Keratinocyte (primary cell): ENCODE measurements at regions not wholly inside any gene's neighbourhood (a gene's known extent, or its start where the extent isn't known, plus 50 kb on each side); places are given as distances from the start of the nearest gene placed in this dataset.

Source experiments
- DNase-seq: peaks from one replicate; pipeline ENCODE4 v3.0.0-alpha.2; 2011; ENCODE audit warnings: low read depth, missing footprints, low spot score
- FAIRE-seq: peaks from 2 replicates; lab custom pipeline; 2011; peaks lifted over from hg19 to GRCh38; lab: Jason Lieb, UNC
- H2AFZ ChIP-seq: 2 replicates; pipeline ENCODE4 v1.6.0; 2012; ENCODE audit warnings: low read length, control low read depth, inconsistent platforms; ENCODE audit not compliant: control insufficient read depth
- H3K27ac ChIP-seq: 2 replicates; pipeline ENCODE4 v1.5.1; 2011; ENCODE audit warnings: low read length; ENCODE audit not compliant: control insufficient read depth, insufficient read depth
- H3K27me3 ChIP-seq: 3 replicates; pipeline ENCODE4 v1.6.0; 2011; ENCODE audit warnings: low read length; ENCODE audit not compliant: control insufficient read depth, insufficient read depth; ENCODE audit errors: extremely low read depth
- H3K36me3 ChIP-seq, 2 experiments: 2 replicates in 1 of 2; 3 replicates in 1 of 2; pipeline ENCODE4 v1.5.1; 2011; ENCODE audit warnings: low read length in 2 of 2, mild to moderate bottlenecking in 1 of 2; ENCODE audit not compliant: control insufficient read depth in 2 of 2, insufficient read depth in 2 of 2; ENCODE audit errors: extremely low read depth in 1 of 2
- H3K4me1 ChIP-seq: 3 replicates; pipeline ENCODE4 v1.5.1; 2011; ENCODE audit warnings: low read length; ENCODE audit not compliant: control insufficient read depth, insufficient read depth; ENCODE audit errors: extremely low read depth
- H3K4me2 ChIP-seq: 3 replicates; pipeline ENCODE4 v1.6.0; 2011; ENCODE audit warnings: low read depth, low read length; ENCODE audit not compliant: control insufficient read depth, insufficient read depth; ENCODE audit errors: extremely low read depth
- H3K4me3 ChIP-seq, 3 experiments: fragments of 200-600 bp in 1 of 3; sonication (generic) in 1 of 3; 2 replicates in 2 of 3; 3 replicates in 1 of 3; pipeline ENCODE4 v1.5.1; 2011 to 2016; ENCODE audit warnings: low read length in 3 of 3, mild to moderate bottlenecking in 3 of 3, control low read depth in 2 of 3, inconsistent platforms in 1 of 3, low read depth in 1 of 3, mixed read lengths in 1 of 3, mixed run types in 1 of 3, moderate library complexity in 1 of 3; ENCODE audit not compliant: control insufficient read depth in 2 of 3, insufficient read depth in 2 of 3; ENCODE audit errors: extremely low read depth in 1 of 3
- H3K79me2 ChIP-seq: 2 replicates; pipeline ENCODE4 v1.6.0; 2012; ENCODE audit warnings: low read length; ENCODE audit not compliant: control insufficient read depth, insufficient read depth
- H3K9ac ChIP-seq: 3 replicates; pipeline ENCODE4 v1.6.0; 2011; ENCODE audit warnings: low read length; ENCODE audit not compliant: control insufficient read depth, insufficient read depth; ENCODE audit errors: extremely low read depth
- H3K9me1 ChIP-seq: 3 replicates; pipeline ENCODE4 v1.6.0; 2011; ENCODE audit warnings: low read length; ENCODE audit not compliant: control insufficient read depth, insufficient read depth; ENCODE audit errors: extremely low read depth
- H3K9me3 ChIP-seq: 2 replicates; pipeline ENCODE4 v1.5.1; 2012; ENCODE audit warnings: low read depth, low read length; ENCODE audit not compliant: control insufficient read depth
- H4K20me1 ChIP-seq: 3 replicates; pipeline ENCODE4 v1.6.0; 2011; ENCODE audit warnings: low read length; ENCODE audit not compliant: control insufficient read depth, insufficient read depth; ENCODE audit errors: extremely low read depth
- CTCF ChIP-seq, 3 experiments: IDR thresholded peaks in 1 of 3; conservative IDR thresholded peaks in 1 of 3; optimal IDR thresholded peaks in 1 of 3; 2 replicates in 2 of 3; 3 replicates in 1 of 3; pipeline versions ENCODE3 to v1.5.1; 2011; ENCODE audit warnings: low read length in 3 of 3, mild to moderate bottlenecking in 3 of 3, moderate library complexity in 2 of 3, control low read depth in 1 of 3, inconsistent platforms in 1 of 3; ENCODE audit not compliant: insufficient read depth in 2 of 3; ENCODE audit errors: extremely low read depth in 1 of 3
- EZH2 ChIP-seq: IDR thresholded peaks from one replicate; pipeline ENCODE4 v1.6.1; 2012; ENCODE audit warnings: inconsistent platforms, mild to moderate bottlenecking, low read length, moderate library complexity
- dilution Hi-C: fragments of 300-500 bp; cut with MboI; formaldehyde crosslinking; loops from one replicate; pipeline ENCODE4 v1.7.0; 2020; ENCODE audit warnings: low sequenced_read_pairs; ENCODE audit not compliant: extremely low pct_ligation_motif_present

GRCh38 chr2:238738917-238739316, 109.0 kb upstream of the TWIST2 start:
- dilution Hi-C loops, result no loop called here
- Histone ChIP-seq H3K9me1 (no peaks in the 10 kb centered on the region), H3K4me2 (no peak overlapping the region), H3K27ac (no peak overlapping the region), H3K27me3 (no peaks in the 10 kb centered on the region), H2AFZ (no peak overlapping the region), H3K9ac (no peak overlapping the region), H3K79me2 (no peaks in the 10 kb centered on the region), H4K20me1 (no peaks in the 10 kb centered on the region), H3K36me3 (no peaks in the 10 kb centered on the region), H3K4me1 (no peaks in the 10 kb centered on the region), H3K4me3 (no peak overlapping the region), H3K9me3 (no peaks in the 10 kb centered on the region)
- no peak for FAIRE-seq
- no peak for TF ChIP-seq EZH2
- TF ChIP-seq CTCF (optimal IDR thresholded peaks at IDR 0.05 in 1 of 3, IDR thresholded peaks at IDR 0.05 in 1 of 3, conservative IDR thresholded peaks at IDR 0.05 in 1 of 3; ENCODE audit: extremely low read depth in 1 of 3, insufficient read depth in 2 of 3, low read length in 3 of 3), result no peak
- DNase-seq, result no peak

GRCh38 chr2:238739668-238740067, 108.2 kb upstream of the TWIST2 start:
- FAIRE-seq (no peak), DNase-seq (no peak)
- TF ChIP-seq CTCF (optimal IDR thresholded peaks at IDR 0.05 in 1 of 3, IDR thresholded peaks at IDR 0.05 in 1 of 3, conservative IDR thresholded peaks at IDR 0.05 in 1 of 3; ENCODE audit: extremely low read depth in 1 of 3, insufficient read depth in 2 of 3, low read length in 3 of 3) (peak in 2 of 3 experiments; percentile 1 to 7), EZH2 (no peak)
- dilution Hi-C loops, result no loop called here
- no peaks in the 10 kb centered on the region for H3K9me1 ChIP-seq
- no peaks in the 10 kb centered on the region for H3K27me3 ChIP-seq
- H3K4me1 ChIP-seq, result no peaks in the 10 kb centered on the region
- H4K20me1 ChIP-seq, result no peaks in the 10 kb centered on the region
- H3K9me3 ChIP-seq, result no peaks in the 10 kb centered on the region
- no peaks in the 10 kb centered on the region for H3K36me3 ChIP-seq
- no peak overlapping the region for H3K4me3 ChIP-seq
- no peak overlapping the region for H3K4me2 ChIP-seq
- no peak overlapping the region for H3K9ac ChIP-seq
- no peak overlapping the region for H3K27ac ChIP-seq
- no peaks in the 10 kb centered on the region for H3K79me2 ChIP-seq
- H2AFZ ChIP-seq, result no peak overlapping the region
